Activated CD8-positive, alpha-beta memory T cell treated with anti-CD3 and anti-CD28 coated beads, Interleukin-2, amount 10 ng/mL, durations not matched to agents 7 days and 5 days (primary cell): ENCODE measurements at regions not wholly inside any gene's neighbourhood (a gene's known extent, or its start where the extent isn't known, plus 50 kb on each side); places are given as distances from the start of the nearest gene placed in this dataset.
"Not testable (repeated sequence)": the region's sequence is repeated elsewhere in the genome, so short reads cannot be mapped to it uniquely, and the experiment has no call there.

Experiments
- ATAC-seq: fragments of 150-1000 bp; cut with Tn5 transposase; one replicate; pipeline ENCODE4 v1.10.0; 2021; ENCODE audit warnings: moderate library complexity
- CTCF ChIA-PET: fragments of 350-600 bp; sonication (Branson Sonifier 250); formaldehyde crosslinking; loops from one replicate; lab custom pipeline; 2021; ENCODE audit warnings: antibody characterized with exemption; lab: Charles Lee
- DNase-seq: peaks from one replicate; pipeline ENCODE4 v3.0.0-alpha.2; 2020
- H3K27ac Mint-ChIP-seq: one replicate; pipeline ENCODE4 v1.8.0; 2021; ENCODE audit warnings: mild to moderate bottlenecking, mixed read lengths
- H3K27me3 Mint-ChIP-seq: one replicate; pipeline ENCODE4 v1.8.0; 2021; ENCODE audit warnings: mixed read lengths
- H3K36me3 Mint-ChIP-seq: one replicate; pipeline ENCODE4 v1.8.0; 2021; ENCODE audit warnings: mild to moderate bottlenecking, mixed read lengths
- H3K4me1 Mint-ChIP-seq: one replicate; pipeline ENCODE4 v1.8.0; 2021; ENCODE audit warnings: mixed read lengths
- H3K4me3 Mint-ChIP-seq: one replicate; pipeline ENCODE4 v1.8.0; 2021; ENCODE audit warnings: mild to moderate bottlenecking, moderate library complexity, mixed read lengths
- H3K9me3 Mint-ChIP-seq: one replicate; pipeline ENCODE4 v1.8.0; 2022; ENCODE audit warnings: low read depth, mixed read lengths

GRCh38 chr4:59517007-59517406 is 1683.1 kb upstream of the ADGRL3 start:
- CTCF ChIA-PET = no interaction called here
- DNase-seq (no peak), ATAC-seq (no peak)
- Mint-ChIP-seq H3K27ac (no peak overlapping the region), H3K27me3 (no peaks in the 10 kb centered on the region), H3K4me1 (no peaks in the 10 kb centered on the region), H3K9me3 (no peaks in the 10 kb centered on the region), H3K4me3 (no peak overlapping the region), H3K36me3 (no peaks in the 10 kb centered on the region)

DNA sequence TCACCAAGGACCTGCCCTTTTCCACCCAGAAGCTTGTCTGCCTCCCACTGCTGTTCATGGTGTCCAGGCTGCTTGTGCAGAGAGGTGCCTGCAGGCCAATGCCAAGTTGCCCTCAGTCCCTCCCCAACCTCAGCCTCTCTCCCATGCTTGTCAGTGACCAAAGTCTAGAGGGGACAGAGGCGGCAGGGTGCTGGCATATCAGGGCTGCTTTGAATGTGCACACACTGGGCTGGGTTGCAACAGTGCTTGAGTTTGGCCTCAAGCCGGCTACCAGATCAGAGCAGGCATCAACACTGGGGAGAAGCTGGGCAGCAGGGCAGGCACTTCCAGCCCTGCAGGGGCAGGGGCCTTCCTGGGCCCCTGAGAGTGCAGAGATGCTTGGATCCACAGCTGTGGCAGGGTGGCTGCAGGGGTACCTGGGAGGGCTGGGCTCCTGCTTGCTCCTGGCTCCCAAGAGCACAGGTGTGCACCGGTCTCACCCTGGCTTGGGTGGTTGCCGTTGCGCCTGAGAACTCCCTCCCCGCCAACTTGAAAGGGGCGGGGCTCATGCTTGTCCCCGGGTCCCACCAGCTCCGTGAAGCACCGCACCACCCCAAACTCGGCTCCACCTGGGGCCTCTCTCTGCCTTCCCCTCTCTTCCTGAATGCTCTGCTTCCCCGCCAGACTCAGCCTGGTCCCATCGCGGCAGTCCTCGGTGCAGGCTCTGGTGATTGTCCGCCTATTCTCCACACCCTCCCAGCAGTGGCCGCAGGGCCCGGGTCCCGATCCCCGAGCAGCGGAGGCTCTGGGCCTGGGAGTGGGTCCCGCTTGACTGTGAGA is 1681.9 kb upstream of the ADGRL3 start:
- CTCF ChIA-PET = no interaction called here
- Mint-ChIP-seq H3K4me1 (no peaks in the 10 kb centered on the region), H3K27ac (no peak overlapping the region), H3K9me3 (no peaks in the 10 kb centered on the region), H3K27me3 (no peaks in the 10 kb centered on the region), H3K36me3 (no peaks in the 10 kb centered on the region), H3K4me3 (no peak overlapping the region)
- DNase-seq = no peak
- no peak for ATAC-seq

- Mint-ChIP-seq H3K27ac (no peak overlapping the region), H3K9me3 (peaks cover 4% of the 10 kb centered on the region), H3K36me3 (no peaks in the 10 kb centered on the region), H3K27me3 (no peaks in the 10 kb centered on the region), H3K4me1 (no peaks in the 10 kb centered on the region), H3K4me3 (no peak overlapping the region)
- DNase-seq (no peak), ATAC-seq (no peak)
- CTCF ChIA-PET = no interaction called here
Observed at GRCh38 chr4:59525885-59526284, 1674.2 kb upstream of the ADGRL3 start.

DNA sequence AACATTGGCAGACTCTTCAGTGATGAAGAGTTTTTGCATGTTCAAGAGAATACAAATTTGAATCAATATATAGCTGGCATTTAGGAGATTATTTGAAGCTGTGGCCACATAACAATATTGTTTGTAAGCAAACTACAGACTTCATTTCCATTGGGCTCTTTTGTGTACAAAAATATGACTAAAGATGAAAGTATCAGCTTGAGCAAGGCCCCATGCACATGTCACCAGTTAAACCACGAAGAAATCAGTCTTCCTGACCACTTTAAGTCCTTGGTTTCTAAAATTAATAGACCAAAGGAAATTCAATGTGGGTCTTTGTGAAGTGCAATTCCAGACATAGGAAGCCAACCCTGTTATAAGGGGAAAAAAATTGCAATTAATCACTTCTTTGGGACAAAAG is 1664.6 kb upstream of the ADGRL3 start:
- CTCF ChIA-PET = no interaction called here
- H3K27ac Mint-ChIP-seq = no peak overlapping the region
- peaks cover 7% of the 10 kb centered on the region for H3K9me3 Mint-ChIP-seq
- no peaks in the 10 kb centered on the region for H3K36me3 Mint-ChIP-seq
- ATAC-seq (no peak), DNase-seq (no peak)
- H3K27me3 Mint-ChIP-seq = no peaks in the 10 kb centered on the region
- no peak overlapping the region for H3K4me3 Mint-ChIP-seq
- H3K4me1 Mint-ChIP-seq = no peaks in the 10 kb centered on the region

DNA sequence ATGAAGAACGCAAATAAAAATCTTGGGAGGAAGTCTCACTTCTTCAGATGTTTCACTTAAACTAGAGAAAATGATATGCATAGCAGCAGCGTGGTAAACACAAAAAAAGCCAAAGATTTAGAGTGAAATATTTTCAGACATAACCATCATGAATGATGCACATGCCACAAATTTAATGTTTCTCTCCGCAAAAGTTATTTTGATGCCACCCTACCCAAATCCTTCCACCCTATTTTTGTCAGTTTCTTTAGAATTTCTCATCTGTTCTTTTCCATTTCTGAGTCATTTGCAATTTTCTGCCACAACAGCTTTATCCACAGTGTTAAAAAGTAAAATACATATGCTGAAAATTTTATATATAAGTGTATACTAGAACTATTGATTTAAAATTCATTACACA is 1663.7 kb upstream of the ADGRL3 start:
- ATAC-seq (no peak), DNase-seq (no peak)
- Mint-ChIP-seq H3K27ac (no peak overlapping the region), H3K27me3 (no peaks in the 10 kb centered on the region), H3K4me3 (no peak overlapping the region), H3K4me1 (no peaks in the 10 kb centered on the region), H3K9me3 (peaks cover 7% of the 10 kb centered on the region), H3K36me3 (no peaks in the 10 kb centered on the region)
- CTCF ChIA-PET = no interaction called here

DNA sequence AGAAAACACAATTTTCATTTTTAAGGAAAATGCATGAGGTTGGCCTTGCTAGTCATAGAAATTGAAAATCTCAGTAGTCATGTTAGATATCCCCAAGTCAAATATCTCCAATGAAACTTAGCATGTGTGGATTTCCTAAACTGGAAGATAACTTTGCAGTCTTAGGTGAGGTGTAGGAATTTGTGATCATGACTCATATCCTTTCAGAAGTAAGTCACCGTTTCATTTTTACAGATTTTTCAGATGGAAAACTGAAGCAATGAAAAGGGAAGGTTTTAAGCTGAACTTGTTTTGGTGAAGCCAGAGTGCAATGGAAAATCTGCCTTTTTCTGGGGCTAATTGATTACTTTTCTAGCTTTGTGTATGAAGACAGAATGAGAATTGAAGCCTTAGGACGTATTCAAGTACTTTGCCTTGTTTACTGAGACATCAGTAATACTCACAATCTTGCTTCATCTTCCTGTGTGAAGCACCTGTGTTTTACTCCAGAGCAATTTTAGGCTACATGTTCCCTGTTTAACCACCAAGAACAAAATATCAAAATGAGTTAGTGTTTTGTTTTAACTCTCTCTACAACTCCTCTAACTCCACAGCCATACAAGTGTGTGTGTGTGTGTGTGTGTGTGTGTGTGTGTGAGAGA is 1662.8 kb upstream of the ADGRL3 start:
- CTCF ChIA-PET = no interaction called here
- Mint-ChIP-seq H3K4me1 (no peaks in the 10 kb centered on the region), H3K27me3 (no peaks in the 10 kb centered on the region), H3K9me3 (peaks cover 7% of the 10 kb centered on the region), H3K4me3 (no peak overlapping the region), H3K27ac (no peak overlapping the region), H3K36me3 (no peaks in the 10 kb centered on the region)
- ATAC-seq (no peak), DNase-seq (no peak)

DNA sequence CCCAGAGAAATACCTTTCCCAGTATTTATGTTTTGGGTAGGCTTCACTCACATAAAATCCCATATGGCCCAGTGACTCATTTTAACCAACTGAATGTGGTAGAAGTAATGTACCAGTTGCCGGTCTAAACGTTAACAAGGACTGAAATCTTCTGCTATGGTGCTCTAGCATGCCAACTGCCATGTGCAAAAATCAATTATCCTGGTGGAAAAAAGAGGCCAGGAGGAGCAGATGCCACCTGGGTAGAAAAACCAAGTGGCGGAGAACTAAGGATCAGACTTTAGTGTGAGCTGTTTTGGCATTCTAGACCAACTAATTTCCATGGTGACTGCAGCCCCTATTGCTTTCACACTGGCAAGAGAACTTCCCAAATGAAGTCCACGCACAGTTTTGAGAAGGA is 1660.7 kb upstream of the ADGRL3 start:
- Mint-ChIP-seq H3K27me3 (no peaks in the 10 kb centered on the region), H3K9me3 (peaks cover 4% of the 10 kb centered on the region), H3K4me1 (no peaks in the 10 kb centered on the region), H3K36me3 (no peaks in the 10 kb centered on the region), H3K4me3 (no peak overlapping the region), H3K27ac (no peak overlapping the region)
- ATAC-seq = no peak
- no peak for DNase-seq
- CTCF ChIA-PET = no interaction called here

DNA sequence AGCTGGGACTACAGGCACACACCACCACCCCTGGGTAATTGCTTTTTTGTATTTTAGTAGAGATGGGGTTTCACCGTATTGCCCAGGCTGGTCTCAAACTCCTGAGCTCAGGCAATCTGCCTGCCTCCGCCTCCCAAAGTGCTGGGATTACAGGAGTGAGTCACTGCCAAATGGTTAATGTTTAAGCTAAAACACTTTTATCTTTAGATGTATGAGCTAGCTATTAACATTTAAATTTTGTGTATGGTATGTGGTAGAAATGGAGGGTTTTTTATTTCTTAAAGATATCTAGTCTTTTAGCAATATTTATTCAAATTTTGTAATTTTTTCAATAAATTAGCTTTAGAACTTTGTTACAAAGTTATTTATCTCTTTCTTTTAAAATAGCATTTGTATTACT is 1659.8 kb upstream of the ADGRL3 start:
- ATAC-seq = no peak
- Mint-ChIP-seq H3K36me3 (no peaks in the 10 kb centered on the region), H3K27me3 (no peaks in the 10 kb centered on the region), H3K4me1 (no peaks in the 10 kb centered on the region), H3K4me3 (no peak overlapping the region), H3K9me3 (peaks cover 4% of the 10 kb centered on the region), H3K27ac (no peak overlapping the region)
- CTCF ChIA-PET = no interaction called here
- no peak for DNase-seq

GRCh38 chr4:59553063-59553720 is 1646.9 kb upstream of the ADGRL3 start:
- H3K4me3 Mint-ChIP-seq = no peak overlapping the region
- no peak for DNase-seq
- peaks cover 6% of the 10 kb centered on the region for H3K9me3 Mint-ChIP-seq
- ATAC-seq = no peak
- no peaks in the 10 kb centered on the region for H3K36me3 Mint-ChIP-seq
- H3K27me3 Mint-ChIP-seq = no peaks in the 10 kb centered on the region
- CTCF ChIA-PET = no interaction called here
- no peaks in the 10 kb centered on the region for H3K4me1 Mint-ChIP-seq
- H3K27ac Mint-ChIP-seq = no peak overlapping the region

DNA sequence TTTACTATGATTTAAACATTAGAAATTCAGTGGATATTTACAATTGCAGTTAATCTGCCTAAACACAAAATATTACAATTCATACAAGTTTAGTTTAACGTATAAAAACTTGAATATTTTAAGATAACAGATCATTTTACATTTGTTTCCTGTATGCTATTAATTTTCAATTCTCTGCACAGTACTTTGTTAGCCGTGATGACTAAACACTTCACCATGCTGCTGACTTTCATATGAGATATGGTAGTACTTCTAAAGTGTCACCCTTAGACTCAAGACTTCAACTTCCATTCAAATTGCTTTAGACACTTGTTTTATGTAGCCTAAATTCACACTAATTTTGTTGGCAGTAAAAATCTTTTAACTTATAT is 1646.4 kb upstream of the ADGRL3 start:
- Mint-ChIP-seq H3K36me3 (no peaks in the 10 kb centered on the region), H3K4me1 (no peaks in the 10 kb centered on the region), H3K4me3 (no peak overlapping the region), H3K9me3 (peaks cover 9% of the 10 kb centered on the region), H3K27ac (no peak overlapping the region), H3K27me3 (no peaks in the 10 kb centered on the region)
- ATAC-seq (no peak), DNase-seq (no peak)
- CTCF ChIA-PET = no interaction called here

GRCh38 chr4:59556191-59556590 is 1643.9 kb upstream of the ADGRL3 start:
- ATAC-seq, CTCF ChIA-PET, H3K27me3 Mint-ChIP-seq, H3K9me3 Mint-ChIP-seq, H3K27ac Mint-ChIP-seq, H3K4me3 Mint-ChIP-seq, DNase-seq, H3K4me1 Mint-ChIP-seq, H3K36me3 Mint-ChIP-seq: not testable (repeated sequence)

- not testable (repeated sequence) for ATAC-seq, H3K36me3 Mint-ChIP-seq, H3K27ac Mint-ChIP-seq
Observed at GRCh38 chr4:59560141-59560648, 1639.9 kb upstream of the ADGRL3 start.

GRCh38 chr4:59565836-59566235 is 1634.3 kb upstream of the ADGRL3 start:
- H3K36me3 Mint-ChIP-seq = no peaks in the 10 kb centered on the region
- DNase-seq = no peak
- CTCF ChIA-PET = no interaction called here
- H3K27ac Mint-ChIP-seq = no peak overlapping the region
- H3K27me3 Mint-ChIP-seq = no peaks in the 10 kb centered on the region
- peaks cover 4% of the 10 kb centered on the region for H3K9me3 Mint-ChIP-seq
- H3K4me1 Mint-ChIP-seq = no peaks in the 10 kb centered on the region
- no peak overlapping the region for H3K4me3 Mint-ChIP-seq
- no peak for ATAC-seq

More at GRCh38 chr4:59560141-59560648, 1639.9 kb upstream of the ADGRL3 start:
- H3K4me3 Mint-ChIP-seq, CTCF ChIA-PET, H3K4me1 Mint-ChIP-seq, H3K27me3 Mint-ChIP-seq, DNase-seq: not testable (repeated sequence)
- peaks cover 10% of the 10 kb centered on the region for H3K9me3 Mint-ChIP-seq
